MM.1S (cell line): ENCODE measurements at regions not wholly inside any gene's neighbourhood (a gene's known extent, or its start where the extent isn't known, plus 50 kb on each side); places are given as distances from the start of the nearest gene placed in this dataset.

Source experiments
- EZH2 ChIP-seq: fragments of 300-600 bp; sonication (generic); optimal IDR thresholded peaks from 2 replicates; pipeline ENCODE3; 2017; ENCODE audit warnings: low read depth, mild to moderate bottlenecking, antibody characterized with exemption, low read length, mixed read lengths
- EZH2phosphoT487 ChIP-seq: fragments of 300-600 bp; sonication (generic); IDR thresholded peaks from 2 replicates; pipeline ENCODE4 v1.6.1; 2018; ENCODE audit warnings: antibody characterized with exemption, low read length
- TF ChIP-seq, protein P1 (sequence below): fragments of 300-600 bp; sonication (generic); IDR thresholded peaks from 2 replicates; pipeline ENCODE4 v1.5.1; 2016; ENCODE audit warnings: antibody characterized with exemption, low read length, mixed read lengths

DNA sequence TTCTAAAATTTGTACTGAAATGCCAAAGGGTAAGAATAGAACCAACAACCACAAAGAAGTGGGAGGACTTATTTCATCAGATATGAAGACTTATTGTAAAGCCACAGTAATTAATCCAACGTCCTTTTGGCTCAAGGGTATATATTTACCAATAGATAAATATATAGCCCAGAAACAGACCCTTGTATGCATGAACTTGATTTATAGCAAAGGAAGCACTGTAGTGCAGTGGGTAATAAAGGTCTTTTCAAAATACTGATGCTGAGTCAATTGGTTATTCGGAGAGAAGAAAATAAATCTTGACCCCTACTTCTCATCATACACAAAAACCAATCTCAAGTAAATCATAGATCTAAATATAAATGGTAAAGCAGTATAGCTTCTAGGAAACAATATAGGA, 200.5 kb upstream of the ST6GAL2 start:
- TF ChIP-seq, protein P1, sequence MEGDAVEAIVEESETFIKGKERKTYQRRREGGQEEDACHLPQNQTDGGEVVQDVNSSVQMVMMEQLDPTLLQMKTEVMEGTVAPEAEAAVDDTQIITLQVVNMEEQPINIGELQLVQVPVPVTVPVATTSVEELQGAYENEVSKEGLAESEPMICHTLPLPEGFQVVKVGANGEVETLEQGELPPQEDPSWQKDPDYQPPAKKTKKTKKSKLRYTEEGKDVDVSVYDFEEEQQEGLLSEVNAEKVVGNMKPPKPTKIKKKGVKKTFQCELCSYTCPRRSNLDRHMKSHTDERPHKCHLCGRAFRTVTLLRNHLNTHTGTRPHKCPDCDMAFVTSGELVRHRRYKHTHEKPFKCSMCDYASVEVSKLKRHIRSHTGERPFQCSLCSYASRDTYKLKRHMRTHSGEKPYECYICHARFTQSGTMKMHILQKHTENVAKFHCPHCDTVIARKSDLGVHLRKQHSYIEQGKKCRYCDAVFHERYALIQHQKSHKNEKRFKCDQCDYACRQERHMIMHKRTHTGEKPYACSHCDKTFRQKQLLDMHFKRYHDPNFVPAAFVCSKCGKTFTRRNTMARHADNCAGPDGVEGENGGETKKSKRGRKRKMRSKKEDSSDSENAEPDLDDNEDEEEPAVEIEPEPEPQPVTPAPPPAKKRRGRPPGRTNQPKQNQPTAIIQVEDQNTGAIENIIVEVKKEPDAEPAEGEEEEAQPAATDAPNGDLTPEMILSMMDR = no peak
- TF ChIP-seq EZH2phosphoT487 (no peak), EZH2 (no peak)
